Activated CD4-positive, alpha-beta T cell treated with anti-CD3 and anti-CD28 coated beads, Interleukin-2, amount 10 ng/mL, durations not matched to agents 7 days and 5 days (primary cell): ENCODE measurements at regions not wholly inside any gene's neighbourhood (a gene's known extent, or its start where the extent isn't known, plus 50 kb on each side); places are given as distances from the start of the nearest gene placed in this dataset.
"Not testable (repeated sequence)": the region's sequence is repeated elsewhere in the genome, so short reads cannot be mapped to it uniquely, and the experiment has no call there.

Experiments used
- CTCF ChIA-PET: fragments of 350-600 bp; sonication (Branson Sonifier 250); formaldehyde crosslinking; loops from one replicate; lab custom pipeline; 2021; ENCODE audit warnings: antibody characterized with exemption; lab: Charles Lee
- POLR2A ChIA-PET: fragments of 350-600 bp; sonication (Branson Sonifier 250); formaldehyde crosslinking; loops from one replicate; lab custom pipeline; 2021; ENCODE audit warnings: antibody characterized with exemption; lab: Charles Lee
- DNase-seq: peaks from one replicate; pipeline ENCODE4 v3.0.0-alpha.2; 2020
- H3K27ac Mint-ChIP-seq: one replicate; pipeline ENCODE4 v1.8.0; 2021; ENCODE audit warnings: mild to moderate bottlenecking, moderate library complexity, mixed read lengths
- H3K27me3 Mint-ChIP-seq: one replicate; pipeline ENCODE4 v1.8.0; 2021; ENCODE audit warnings: mixed read lengths
- H3K36me3 Mint-ChIP-seq: one replicate; pipeline ENCODE4 v1.8.0; 2021; ENCODE audit warnings: low read depth, mixed read lengths
- H3K4me1 Mint-ChIP-seq: one replicate; pipeline ENCODE4 v1.8.0; 2021; ENCODE audit warnings: mixed read lengths
- H3K4me3 Mint-ChIP-seq: one replicate; pipeline ENCODE4 v1.8.0; 2021; ENCODE audit warnings: mild to moderate bottlenecking, moderate library complexity, mixed read lengths
- H3K9me3 Mint-ChIP-seq: one replicate; pipeline ENCODE4 v1.8.0; 2021; ENCODE audit warnings: mixed read lengths

- no peak overlapping the region for H3K4me3 Mint-ChIP-seq
- no peak for DNase-seq
- ChIA-PET POLR2A (no interaction called here), CTCF (no interaction called here)
- H3K36me3 Mint-ChIP-seq, result no peaks in the 10 kb centered on the region
- no peaks in the 10 kb centered on the region for H3K9me3 Mint-ChIP-seq
- no peaks in the 10 kb centered on the region for H3K4me1 Mint-ChIP-seq
- H3K27ac Mint-ChIP-seq, result no peak overlapping the region
- no peaks in the 10 kb centered on the region for H3K27me3 Mint-ChIP-seq
Observed at GRCh38 chr4:157741642-157742041, 431.2 kb downstream of the GASK1B start.

GRCh38 chr4:157739242-157739641 is 433.6 kb downstream of the GASK1B start:
- ChIA-PET POLR2A (no interaction called here), CTCF (no interaction called here)
- no peaks in the 10 kb centered on the region for H3K27me3 Mint-ChIP-seq
- no peaks in the 10 kb centered on the region for H3K4me1 Mint-ChIP-seq
- DNase-seq, result no peak
- no peaks in the 10 kb centered on the region for H3K36me3 Mint-ChIP-seq
- H3K27ac Mint-ChIP-seq, result no peak overlapping the region
- H3K9me3 Mint-ChIP-seq, result no peaks in the 10 kb centered on the region
- H3K4me3 Mint-ChIP-seq, result no peak overlapping the region

- POLR2A ChIA-PET, result no interaction called here
- no peak overlapping the region for H3K4me3 Mint-ChIP-seq
- no peaks in the 10 kb centered on the region for H3K9me3 Mint-ChIP-seq
- DNase-seq, result no peak
- CTCF ChIA-PET, result no interaction called here
- H3K4me1 Mint-ChIP-seq, result no peaks in the 10 kb centered on the region
- no peaks in the 10 kb centered on the region for H3K27me3 Mint-ChIP-seq
- H3K27ac Mint-ChIP-seq, result no peak overlapping the region
- no peaks in the 10 kb centered on the region for H3K36me3 Mint-ChIP-seq
Observed at GRCh38 chr4:157728215-157728614, 444.6 kb downstream of the GASK1B start.

DNA sequence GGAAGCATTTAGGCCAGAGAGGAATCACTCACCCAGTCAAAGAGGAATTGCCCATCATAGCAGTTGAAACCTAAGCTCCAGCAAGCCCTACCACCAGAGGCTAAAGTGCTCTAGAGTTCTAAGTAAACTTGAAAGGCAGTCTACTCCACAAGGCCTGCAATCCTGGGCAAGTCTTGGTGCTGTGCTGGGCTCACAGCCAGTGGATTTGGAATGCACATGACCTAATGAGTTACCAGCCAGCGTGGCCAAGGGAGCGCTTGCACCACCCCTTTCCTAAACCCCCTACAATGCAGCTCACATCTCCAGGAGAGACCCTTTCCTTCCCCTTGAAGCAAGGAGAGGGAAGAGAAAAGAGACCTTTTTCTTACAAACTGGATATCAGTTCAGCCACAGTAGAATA is 445.7 kb downstream of the GASK1B start:
- Mint-ChIP-seq H3K36me3 (no peaks in the 10 kb centered on the region), H3K4me3 (no peak overlapping the region), H3K27me3 (no peaks in the 10 kb centered on the region), H3K9me3 (no peaks in the 10 kb centered on the region), H3K27ac (no peak overlapping the region), H3K4me1 (no peaks in the 10 kb centered on the region)
- ChIA-PET CTCF (no interaction called here), POLR2A (no interaction called here)
- no peak for DNase-seq

- Mint-ChIP-seq H3K27ac (no peak overlapping the region), H3K4me1 (no peaks in the 10 kb centered on the region), H3K9me3 (no peaks in the 10 kb centered on the region), H3K36me3 (no peaks in the 10 kb centered on the region), H3K4me3 (no peak overlapping the region), H3K27me3 (no peaks in the 10 kb centered on the region)
- ChIA-PET POLR2A (no interaction called here), CTCF (no interaction called here)
- DNase-seq, result no peak
Observed at GRCh38 chr4:157722146-157722545, 450.7 kb downstream of the GASK1B start.

DNA sequence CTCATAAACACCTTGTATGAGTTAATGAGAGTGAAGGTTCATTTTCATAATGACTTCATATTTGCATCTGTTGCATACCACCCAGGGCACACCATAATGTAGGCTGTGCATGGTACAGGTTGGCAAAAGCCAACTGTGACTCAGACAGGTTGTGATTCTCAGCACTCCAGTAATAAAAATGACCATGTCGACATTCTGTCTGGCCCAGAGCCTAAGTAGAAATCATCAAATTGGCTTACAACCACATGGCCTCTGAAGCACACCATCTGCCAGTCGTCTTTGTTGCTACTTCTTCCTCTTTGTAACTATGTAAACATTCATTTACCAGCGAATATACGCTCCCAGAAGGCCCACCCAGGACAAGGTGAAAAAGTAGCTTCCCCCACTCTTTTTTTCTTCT is 459.5 kb downstream of the GASK1B start:
- H3K9me3 Mint-ChIP-seq, result peaks cover 2% of the 10 kb centered on the region
- POLR2A ChIA-PET, result no interaction called here
- H3K27me3 Mint-ChIP-seq, result no peaks in the 10 kb centered on the region
- H3K27ac Mint-ChIP-seq, result no peak overlapping the region
- DNase-seq, result no peak
- H3K36me3 Mint-ChIP-seq, result no peaks in the 10 kb centered on the region
- no peaks in the 10 kb centered on the region for H3K4me1 Mint-ChIP-seq
- CTCF ChIA-PET, result no interaction called here
- H3K4me3 Mint-ChIP-seq, result no peak overlapping the region

GRCh38 chr4:157706155-157706554 is 466.7 kb downstream of the GASK1B start:
- Mint-ChIP-seq H3K9me3 (peaks cover 2% of the 10 kb centered on the region), H3K27me3 (no peaks in the 10 kb centered on the region), H3K4me3 (no peak overlapping the region), H3K4me1 (no peaks in the 10 kb centered on the region), H3K36me3 (no peaks in the 10 kb centered on the region), H3K27ac (no peak overlapping the region)
- no peak for DNase-seq
- ChIA-PET CTCF (no interaction called here), POLR2A (no interaction called here)

DNA sequence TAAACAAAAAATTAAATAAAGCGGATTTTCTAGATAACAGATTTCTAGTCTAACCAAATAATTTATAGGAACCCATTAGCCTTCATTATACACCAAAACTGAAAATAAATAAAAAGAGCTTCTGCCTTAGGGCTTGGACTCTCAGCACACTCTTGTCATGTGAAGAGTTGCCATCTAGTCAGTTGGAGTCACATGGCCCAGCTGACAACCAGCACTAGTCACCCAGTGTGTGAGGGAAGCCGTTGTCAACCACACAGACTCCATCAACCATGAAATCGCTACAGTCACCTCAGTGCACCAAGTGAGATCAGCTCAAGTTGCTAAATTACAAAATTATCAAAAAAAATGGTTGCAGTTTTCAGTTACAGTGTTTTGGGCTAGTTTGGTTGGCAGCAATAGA is 470.0 kb downstream of the GASK1B start:
- H3K27ac Mint-ChIP-seq, result no peak overlapping the region
- no peak for DNase-seq
- no peaks in the 10 kb centered on the region for H3K4me1 Mint-ChIP-seq

DNA sequence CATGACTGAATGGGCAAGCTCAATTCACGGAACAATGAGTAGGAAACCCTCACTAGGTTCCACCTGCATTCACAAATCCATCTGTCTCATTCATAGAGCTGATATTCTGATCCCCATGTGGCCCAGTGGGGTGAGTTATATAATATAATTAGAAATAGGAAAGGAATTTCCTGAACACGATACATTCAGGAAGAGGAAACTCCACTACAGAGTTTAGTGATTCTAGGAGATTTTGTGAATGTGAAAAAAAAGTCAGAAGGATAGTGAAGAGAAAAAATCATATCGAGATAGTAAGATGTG is 471.2 kb downstream of the GASK1B start:
- no peaks in the 10 kb centered on the region for H3K27me3 Mint-ChIP-seq
- H3K9me3 Mint-ChIP-seq, result no peaks in the 10 kb centered on the region
- H3K27ac Mint-ChIP-seq, result no peak overlapping the region
- no peaks in the 10 kb centered on the region for H3K4me1 Mint-ChIP-seq
- no peak overlapping the region for H3K4me3 Mint-ChIP-seq
- H3K36me3 Mint-ChIP-seq, result no peaks in the 10 kb centered on the region
- DNase-seq, result no peak
- CTCF ChIA-PET, result no interaction called here
- POLR2A ChIA-PET, result no interaction called here

More for the DNA sequence above, 470.0 kb downstream of the GASK1B start:
- Mint-ChIP-seq H3K4me3 (no peak overlapping the region), H3K9me3 (no peaks in the 10 kb centered on the region), H3K27me3 (no peaks in the 10 kb centered on the region), H3K36me3 (no peaks in the 10 kb centered on the region)
- ChIA-PET CTCF (no interaction called here), POLR2A (no interaction called here)

- no peak overlapping the region for H3K4me3 Mint-ChIP-seq
- no peak overlapping the region for H3K27ac Mint-ChIP-seq
- H3K36me3 Mint-ChIP-seq, result no peaks in the 10 kb centered on the region
- CTCF ChIA-PET, result no interaction called here
- H3K27me3 Mint-ChIP-seq, result no peaks in the 10 kb centered on the region
- no peaks in the 10 kb centered on the region for H3K4me1 Mint-ChIP-seq
- POLR2A ChIA-PET, result no interaction called here
- H3K9me3 Mint-ChIP-seq, result no peaks in the 10 kb centered on the region
- no peak for DNase-seq
Observed at GRCh38 chr4:157700898-157701694, 471.7 kb downstream of the GASK1B start.

GRCh38 chr4:157689476-157689875 is 468.9 kb downstream of the GRIA2 start:
- H3K9me3 Mint-ChIP-seq, result no peaks in the 10 kb centered on the region
- no peak for DNase-seq
- H3K27ac Mint-ChIP-seq, result no peak overlapping the region
- no peaks in the 10 kb centered on the region for H3K27me3 Mint-ChIP-seq
- H3K4me1 Mint-ChIP-seq, result no peaks in the 10 kb centered on the region
- no peak overlapping the region for H3K4me3 Mint-ChIP-seq
- ChIA-PET CTCF (no interaction called here), POLR2A (no interaction called here)
- H3K36me3 Mint-ChIP-seq, result no peaks in the 10 kb centered on the region

DNA sequence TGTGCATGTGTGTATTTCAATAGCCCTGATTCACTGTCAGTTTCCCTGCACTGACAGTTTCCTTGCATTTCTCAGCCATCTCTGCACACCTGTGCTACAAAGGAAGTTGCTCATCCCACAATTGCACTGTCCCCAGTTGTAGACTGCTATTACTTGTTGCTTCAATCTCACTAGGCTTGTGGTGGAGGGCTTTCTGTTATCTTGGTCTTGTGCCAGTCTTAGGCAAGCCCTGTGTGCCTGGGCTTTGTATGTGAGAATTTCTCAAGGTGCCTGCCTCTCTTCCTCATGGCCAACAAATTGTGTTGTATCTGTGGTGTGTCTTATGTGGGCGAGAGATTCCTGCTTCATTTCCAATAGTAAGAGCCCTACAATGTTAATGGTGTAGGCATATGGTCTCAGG is 467.4 kb downstream of the GRIA2 start:
- H3K4me1 Mint-ChIP-seq, result no peaks in the 10 kb centered on the region
- no peaks in the 10 kb centered on the region for H3K36me3 Mint-ChIP-seq
- no peak for DNase-seq
- no peak overlapping the region for H3K4me3 Mint-ChIP-seq
- no peaks in the 10 kb centered on the region for H3K9me3 Mint-ChIP-seq
- ChIA-PET CTCF (no interaction called here), POLR2A (no interaction called here)
- no peak overlapping the region for H3K27ac Mint-ChIP-seq
- H3K27me3 Mint-ChIP-seq, result no peaks in the 10 kb centered on the region

- DNase-seq, H3K9me3 Mint-ChIP-seq, H3K36me3 Mint-ChIP-seq, CTCF ChIA-PET, H3K4me3 Mint-ChIP-seq, H3K27me3 Mint-ChIP-seq, H3K4me1 Mint-ChIP-seq, POLR2A ChIA-PET, H3K27ac Mint-ChIP-seq: not testable (repeated sequence)
Observed at GRCh38 chr4:157679326-157679725, 458.8 kb downstream of the GRIA2 start.

- no peaks in the 10 kb centered on the region for H3K27me3 Mint-ChIP-seq
- CTCF ChIA-PET, result no interaction called here
- H3K9me3 Mint-ChIP-seq, result no peaks in the 10 kb centered on the region
- H3K4me1 Mint-ChIP-seq, result no peaks in the 10 kb centered on the region
- no peaks in the 10 kb centered on the region for H3K36me3 Mint-ChIP-seq
- no peak for DNase-seq
- POLR2A ChIA-PET, result no interaction called here
- no peak overlapping the region for H3K27ac Mint-ChIP-seq
- no peak overlapping the region for H3K4me3 Mint-ChIP-seq
Observed at GRCh38 chr4:157678478-157678877, 457.9 kb downstream of the GRIA2 start.
